Endothelial cell of umbilical vein (primary cell): ENCODE measurements at regions not wholly inside any gene's neighbourhood (a gene's known extent, or its start where the extent isn't known, plus 50 kb on each side); places are given as distances from the start of the nearest gene placed in this dataset.

Experiments
- EZH2 ChIP-seq: IDR thresholded peaks from 2 replicates; pipeline ENCODE4 v1.6.1; 2012; ENCODE audit warnings: borderline replicate concordance, low read depth, mild to moderate bottlenecking, moderate library complexity, low read length, inconsistent platforms; ENCODE audit not compliant: severe bottlenecking
- JUN ChIP-seq: IDR thresholded peaks from 2 replicates; pipeline ENCODE4 v1.6.1; 2011; ENCODE audit warnings: borderline replicate concordance, low read depth; ENCODE audit not compliant: insufficient read length, insufficient read depth
- POLR2A ChIP-seq: IDR thresholded peaks from 2 replicates; pipeline ENCODE4 v1.6.1; 2012; ENCODE audit warnings: low read depth, mild to moderate bottlenecking, control low read depth, low read length
- POLR2AphosphoS5 ChIP-seq: IDR thresholded peaks from 2 replicates; pipeline ENCODE4 v1.6.1; 2012; ENCODE audit warnings: low read depth, mild to moderate bottlenecking, control low read depth, low read length, moderate library complexity; ENCODE audit not compliant: insufficient read depth
- TF ChIP-seq, protein P1 (sequence below), 2 donors: IDR thresholded peaks; 1 replicate in 1 of 2; 2 replicates in 1 of 2; pipeline ENCODE4 v1.5.1; 2011; ENCODE audit warnings: low read length in 2 of 2, mild to moderate bottlenecking in 2 of 2, moderate library complexity in 2 of 2, control low read depth in 1 of 2, inconsistent platforms in 1 of 2, low read depth in 1 of 2; ENCODE audit not compliant: insufficient read depth in 1 of 2; ENCODE audit errors: extremely low read depth in 1 of 2

DNA sequence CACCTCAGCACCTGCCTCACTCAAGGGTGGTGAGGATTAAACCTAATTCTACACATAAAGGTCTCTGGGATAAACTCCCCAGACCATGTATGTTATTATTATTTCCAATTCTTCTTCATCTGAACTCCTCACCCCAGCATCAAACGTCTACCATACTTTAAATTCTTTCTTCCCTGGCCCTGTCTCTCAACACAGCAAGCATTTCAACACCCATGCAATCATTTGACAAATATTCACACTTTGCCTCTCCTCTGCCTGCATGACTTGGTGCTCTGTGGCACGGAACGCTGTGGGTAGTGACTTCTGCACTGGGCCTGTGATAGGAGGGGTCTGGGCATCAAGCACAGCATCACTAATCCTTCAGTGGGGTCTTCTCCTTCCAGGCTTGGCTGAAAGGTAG is 490.8 kb downstream of the TNS3 start:
- TF ChIP-seq, protein P1, sequence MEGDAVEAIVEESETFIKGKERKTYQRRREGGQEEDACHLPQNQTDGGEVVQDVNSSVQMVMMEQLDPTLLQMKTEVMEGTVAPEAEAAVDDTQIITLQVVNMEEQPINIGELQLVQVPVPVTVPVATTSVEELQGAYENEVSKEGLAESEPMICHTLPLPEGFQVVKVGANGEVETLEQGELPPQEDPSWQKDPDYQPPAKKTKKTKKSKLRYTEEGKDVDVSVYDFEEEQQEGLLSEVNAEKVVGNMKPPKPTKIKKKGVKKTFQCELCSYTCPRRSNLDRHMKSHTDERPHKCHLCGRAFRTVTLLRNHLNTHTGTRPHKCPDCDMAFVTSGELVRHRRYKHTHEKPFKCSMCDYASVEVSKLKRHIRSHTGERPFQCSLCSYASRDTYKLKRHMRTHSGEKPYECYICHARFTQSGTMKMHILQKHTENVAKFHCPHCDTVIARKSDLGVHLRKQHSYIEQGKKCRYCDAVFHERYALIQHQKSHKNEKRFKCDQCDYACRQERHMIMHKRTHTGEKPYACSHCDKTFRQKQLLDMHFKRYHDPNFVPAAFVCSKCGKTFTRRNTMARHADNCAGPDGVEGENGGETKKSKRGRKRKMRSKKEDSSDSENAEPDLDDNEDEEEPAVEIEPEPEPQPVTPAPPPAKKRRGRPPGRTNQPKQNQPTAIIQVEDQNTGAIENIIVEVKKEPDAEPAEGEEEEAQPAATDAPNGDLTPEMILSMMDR (IDR thresholded peaks at IDR 0.05; ENCODE audit: extremely low read depth in 1 of 2, insufficient read depth in 1 of 2, low read depth in 1 of 2, low read length in 2 of 2) = no peak
- TF ChIP-seq POLR2AphosphoS5 (no peak), POLR2A (no peak), EZH2 (no peak), JUN (no peak)
